ENCODE measurements at regions not wholly inside any gene's neighbourhood (a gene's known extent, or its start where the extent isn't known, plus 50 kb on each side); places are given as distances from the start of the nearest gene placed in this dataset.

GRCh38 chr7:92934096-92934495 is 97.7 kb upstream of the CDK6 start:
- H3K4me1 ChIP-seq (ENCODE audit: control insufficient read depth, insufficient read depth, low read length), result no peaks in the 10 kb centered on the region
- CTCF ChIA-PET, result no interaction called here
- POLR2A ChIA-PET, result no interaction called here
- H3K36me3 ChIP-seq (ENCODE audit: control insufficient read depth in 2 of 2, insufficient read depth in 1 of 2, low read length in 2 of 2), result no peaks in the 10 kb centered on the region
- H3K4me3 ChIP-seq (ENCODE audit: low read depth, low read length), result no peak overlapping the region
- no peak for TF ChIP-seq ZNF658 (tag by site-specific recombination; IDR thresholded peaks at IDR 0.05)
- H3K27ac ChIP-seq (ENCODE audit: extremely low read depth, low read depth, low read length), result no peak overlapping the region
- H3K9me3 ChIP-seq (ENCODE audit: control insufficient read depth, insufficient read depth, low read depth, low read length), result no peaks in the 10 kb centered on the region

- TF ChIP-seq ZNF416 (tag by site-specific recombination; IDR thresholded peaks at IDR 0.05), result no peak
- no peak for TF ChIP-seq ZNF76 (tag by site-specific recombination; IDR thresholded peaks at IDR 0.05; ENCODE audit: borderline replicate concordance, low read depth)
- TF ChIP-seq ZNF23 (tag by site-specific recombination; IDR thresholded peaks at IDR 0.05; ENCODE audit: borderline replicate concordance), result no peak
- no peak for TF ChIP-seq BCL6B (tag by site-specific recombination; IDR thresholded peaks at IDR 0.05)
- no peak for TF ChIP-seq ZNF560 (tag by site-specific recombination; IDR thresholded peaks at IDR 0.05; ENCODE audit: borderline replicate concordance)
- TF ChIP-seq ZNF423 (tag by site-specific recombination; IDR thresholded peaks at IDR 0.05), result no peak
- TF ChIP-seq TRIM28 (IDR thresholded peaks at IDR 0.05; ENCODE audit: borderline replicate concordance, low read length), result no peak
- TF ChIP-seq ZNF398 (tag by site-specific recombination; IDR thresholded peaks at IDR 0.05), result no peak
- no peak for TF ChIP-seq PRDM6 (tag by site-specific recombination; IDR thresholded peaks at IDR 0.05)
- no peak for TF ChIP-seq ZNF776 (tag by site-specific recombination; IDR thresholded peaks at IDR 0.05; ENCODE audit: borderline replicate concordance)
- TF ChIP-seq FEZF1 (tag by site-specific recombination; IDR thresholded peaks at IDR 0.05), result no peak
- TF ChIP-seq ZNF768 (tag by site-specific recombination; IDR thresholded peaks at IDR 0.05), result no peak
- TF ChIP-seq ZSCAN5A (tag by site-specific recombination; IDR thresholded peaks at IDR 0.05), result no peak
- no peak overlapping the region for H3K4me3 ChIP-seq (ENCODE audit: low read depth, low read length)
- no peak overlapping the region for H3K27ac ChIP-seq (ENCODE audit: extremely low read depth, low read depth, low read length)
- H3K36me3 ChIP-seq (ENCODE audit: control insufficient read depth in 2 of 2, insufficient read depth in 1 of 2, low read length in 2 of 2), result no peaks in the 10 kb centered on the region
- H3K9me3 ChIP-seq (ENCODE audit: control insufficient read depth, insufficient read depth, low read depth, low read length), result no peaks in the 10 kb centered on the region
- ChIA-PET POLR2A (no interaction called here), CTCF (no interaction called here)
- H3K4me1 ChIP-seq (ENCODE audit: control insufficient read depth, insufficient read depth, low read length), result no peaks in the 10 kb centered on the region
Observed at GRCh38 chr7:92932450-92932849, 96.1 kb upstream of the CDK6 start.

GRCh38 chr7:92930404-92930803 is 94.0 kb upstream of the CDK6 start:
- ChIA-PET CTCF (interaction anchor here (0.7 to 0.8 kb wide), 2 partner anchors 13 to 120 kb away, joined by 3 to 5 read pairs; no protein-coding TSS in a partner anchor), POLR2A (no interaction called here)
- no peaks in the 10 kb centered on the region for H3K9me3 ChIP-seq (ENCODE audit: control insufficient read depth, insufficient read depth, low read depth, low read length)
- H3K4me1 ChIP-seq (ENCODE audit: control insufficient read depth, insufficient read depth, low read length), result no peaks in the 10 kb centered on the region
- H3K4me3 ChIP-seq (ENCODE audit: low read depth, low read length), result no peak overlapping the region
- H3K36me3 ChIP-seq (ENCODE audit: control insufficient read depth in 2 of 2, insufficient read depth in 1 of 2, low read length in 2 of 2), result no peaks in the 10 kb centered on the region
- no peak overlapping the region for H3K27ac ChIP-seq (ENCODE audit: extremely low read depth, low read depth, low read length)
- no peak for TF ChIP-seq ZBTB26 (tag by site-specific recombination; optimal IDR thresholded peaks at IDR 0.05)
- TF ChIP-seq EGR2 (tag by site-specific recombination; IDR thresholded peaks at IDR 0.05; ENCODE audit: low read depth), result no peak
- no peak for TF ChIP-seq PATZ1 (tag by site-specific recombination; IDR thresholded peaks at IDR 0.05)
- TF ChIP-seq ZNF585B (tag by site-specific recombination; IDR thresholded peaks at IDR 0.05), result no peak
- TF ChIP-seq ZNF549 (tag by site-specific recombination; IDR thresholded peaks at IDR 0.05), result no peak
- TF ChIP-seq ZSCAN4 (tag by site-specific recombination; IDR thresholded peaks at IDR 0.05), result no peak
- no peak for TF ChIP-seq ZNF580 (tag by site-specific recombination; IDR thresholded peaks at IDR 0.05)
